B cell (primary cell): ENCODE measurements at regions not wholly inside any gene's neighbourhood (a gene's known extent, or its start where the extent isn't known, plus 50 kb on each side); places are given as distances from the start of the nearest gene placed in this dataset.

Experiments
- ATAC-seq: fragments of 200-7000 bp; cut with Tn5 transposase; one replicate; pipeline ENCODE4 v1.10.0; 2021; ENCODE audit warnings: low read depth, mild to moderate bottlenecking, moderate number of reproducible peaks, moderate library complexity
- CTCF ChIA-PET: fragments of 350-600 bp; sonication (Branson Sonifier 250); formaldehyde crosslinking; loops from one replicate; lab custom pipeline; 2021; ENCODE audit warnings: antibody characterized with exemption, inconsistent platforms; lab: Charles Lee
- POLR2A ChIA-PET: fragments of 350-600 bp; sonication (Branson Sonifier 250); formaldehyde crosslinking; loops from one replicate; lab custom pipeline; 2021; ENCODE audit warnings: antibody characterized with exemption; lab: Charles Lee
- DNase-seq: peaks from one replicate; pipeline ENCODE4 v3.0.0; 2013
- H2AFZ ChIP-seq: 2 replicates; pipeline ENCODE4 v1.6.1; 2012; ENCODE audit warnings: mild to moderate bottlenecking, low read depth, low read length; ENCODE audit not compliant: insufficient read depth, poor library complexity, severe bottlenecking
- H3K27ac ChIP-seq, 2 donors: 1 replicate in 1 of 2; 2 replicates in 1 of 2; pipeline ENCODE4 v1.5.1; 2012 to 2013; ENCODE audit warnings: low read length in 2 of 2, mild to moderate bottlenecking in 2 of 2, moderate library complexity in 1 of 2
- H3K27me3 ChIP-seq, 4 experiments: fragments of 200-600 bp in 1 of 4; sonication (generic) in 1 of 4; replicated peaks in 1 of 4; 1 replicate in 2 of 4; 2 replicates in 2 of 4; pipeline versions ENCODE4 v1.6.1 to v1.7.0; 2013 to 2016; ENCODE audit warnings: low read length in 3 of 4, mild to moderate bottlenecking in 2 of 4, mixed read lengths in 1 of 4, moderate library complexity in 1 of 4; ENCODE audit not compliant: insufficient read depth in 4 of 4, control insufficient read depth in 3 of 4; ENCODE audit errors: control extremely low read depth in 1 of 4
- H3K36me3 ChIP-seq, 2 experiments: replicated peaks in 1 of 2; 1 replicate in 1 of 2; 2 replicates in 1 of 2; pipeline versions ENCODE4 v1.6.1 to v1.7.1; 2013; ENCODE audit warnings: low read length in 1 of 2; ENCODE audit not compliant: insufficient read depth in 2 of 2, control insufficient read depth in 1 of 2; ENCODE audit errors: control extremely low read depth in 1 of 2, extremely low read depth in 1 of 2
- H3K4me1 ChIP-seq, 2 donors: fragments of 200-600 bp in 1 of 2; sonication (generic) in 1 of 2; 1 replicate in 1 of 2; 2 replicates in 1 of 2; pipeline versions ENCODE4 v1.5.1 to v1.6.1; 2013 to 2017; ENCODE audit warnings: low read length in 2 of 2; ENCODE audit not compliant: control insufficient read depth in 2 of 2, insufficient read depth in 2 of 2
- H3K4me2 ChIP-seq: replicated peaks from 2 replicates; pipeline ENCODE3; 2012; ENCODE audit warnings: mild to moderate bottlenecking, low read depth, low read length; ENCODE audit not compliant: poor library complexity, severe bottlenecking
- H3K4me3 ChIP-seq, 5 experiments: fragments of 200-600 bp in 1 of 5; sonication (generic) in 1 of 5; 1 replicate in 3 of 5; 2 replicates in 2 of 5; pipeline versions ENCODE4 v1.5.1 to v1.7.0; 2011 to 2016; ENCODE audit warnings: low read length in 4 of 5, mild to moderate bottlenecking in 4 of 5, low read depth in 2 of 5, control low read depth in 1 of 5, moderate library complexity in 1 of 5; ENCODE audit not compliant: insufficient read depth in 1 of 5; ENCODE audit errors: control extremely low read depth in 1 of 5, extremely low read depth in 1 of 5
- H3K79me2 ChIP-seq: fragments of 200-600 bp; sonication (generic); one replicate; pipeline ENCODE4 v1.6.0; 2016; ENCODE audit warnings: low read length; ENCODE audit not compliant: control insufficient read depth, insufficient read depth
- H3K9ac ChIP-seq: fragments of 200-600 bp; sonication (generic); 2 replicates; pipeline ENCODE4 v1.6.1; 2017; ENCODE audit warnings: mild to moderate bottlenecking, low read length, moderate library complexity
- H3K9me3 ChIP-seq, 3 donors: one replicate each; pipeline versions ENCODE4 v1.6.1 to v1.7.1; 2013; ENCODE audit warnings: low read length in 2 of 3; ENCODE audit not compliant: control insufficient read depth in 2 of 3, insufficient read depth in 1 of 3; ENCODE audit errors: control extremely low read depth in 1 of 3
- H4K20me1 ChIP-seq: 2 replicates; pipeline ENCODE4 v1.6.0; 2012; ENCODE audit warnings: mild to moderate bottlenecking, low read length; ENCODE audit not compliant: insufficient read depth, control insufficient read depth, poor library complexity, severe bottlenecking
- H3K27ac Mint-ChIP-seq: one replicate; pipeline ENCODE4 v1.8.0; 2021; ENCODE audit warnings: mixed read lengths
- H3K27me3 Mint-ChIP-seq: one replicate; pipeline ENCODE4 v1.8.0; 2021; ENCODE audit warnings: mixed read lengths
- H3K4me1 Mint-ChIP-seq: one replicate; pipeline ENCODE4 v1.8.0; 2021; ENCODE audit warnings: mixed read lengths
- H3K4me3 Mint-ChIP-seq: one replicate; pipeline ENCODE4 v1.8.0; 2021; ENCODE audit warnings: mixed read lengths
- H3K9me3 Mint-ChIP-seq: one replicate; pipeline ENCODE4 v1.8.0; 2022; ENCODE audit warnings: mixed read lengths; ENCODE audit not compliant: insufficient read depth
- EZH2 ChIP-seq: IDR thresholded peaks from 2 replicates; pipeline ENCODE4 v1.6.1; 2012; ENCODE audit warnings: borderline replicate concordance, low read depth, mild to moderate bottlenecking, moderate library complexity, low read length; ENCODE audit not compliant: insufficient read depth, poor library complexity, severe bottlenecking
- WGBS: methylation state at CpG from one replicate; pipeline ENCODE4 v1.1.5; 2013; ENCODE audit warnings: missing lambda C conversion rate; ENCODE audit not compliant: insufficient coverage; 5-methylcytosine and 5-hydroxymethylcytosine counted together
- intact Hi-C: fragments of 100-400 bp; cut with micrococcal nuclease; formaldehyde crosslinking; loops from one replicate; pipeline ENCODE4 v1.10.0; 2022
- TF ChIP-seq, protein P1 (sequence below): fragments of 200-600 bp; IDR thresholded peaks from one replicate; pipeline ENCODE4 v1.8.0; 2022; ENCODE audit warnings: antibody characterized with exemption, mild to moderate bottlenecking

GRCh38 chr12:105820429-105821125, 318.2 kb downstream of the NUAK1 start:
- Histone ChIP-seq H3K9me3 (no peaks in the 10 kb centered on the region), H3K9ac (no peak overlapping the region), H3K4me2 (no peak overlapping the region), H3K27ac (no peak overlapping the region), H3K4me3 (no peak overlapping the region), H2AFZ (no peak overlapping the region), H3K4me1 (no peaks in the 10 kb centered on the region), H3K36me3 (no peaks in the 10 kb centered on the region), H3K79me2 (no peaks in the 10 kb centered on the region), H4K20me1 (no peaks in the 10 kb centered on the region), H3K27me3 (peaks cover 0 to 5% (median 0%) of the 10 kb centered on the region in 4 experiments)
- 88% methylated on average over 3 of the region's 5 CpGs for WGBS
- H3K27me3 Mint-ChIP-seq: peaks cover 14% of the 10 kb centered on the region
- H3K27ac Mint-ChIP-seq: no peak overlapping the region
- H3K4me3 Mint-ChIP-seq: no peak overlapping the region
- DNase-seq (no peak), ATAC-seq (no peak)
- no peaks in the 10 kb centered on the region for H3K4me1 Mint-ChIP-seq
- TF ChIP-seq, protein P1, sequence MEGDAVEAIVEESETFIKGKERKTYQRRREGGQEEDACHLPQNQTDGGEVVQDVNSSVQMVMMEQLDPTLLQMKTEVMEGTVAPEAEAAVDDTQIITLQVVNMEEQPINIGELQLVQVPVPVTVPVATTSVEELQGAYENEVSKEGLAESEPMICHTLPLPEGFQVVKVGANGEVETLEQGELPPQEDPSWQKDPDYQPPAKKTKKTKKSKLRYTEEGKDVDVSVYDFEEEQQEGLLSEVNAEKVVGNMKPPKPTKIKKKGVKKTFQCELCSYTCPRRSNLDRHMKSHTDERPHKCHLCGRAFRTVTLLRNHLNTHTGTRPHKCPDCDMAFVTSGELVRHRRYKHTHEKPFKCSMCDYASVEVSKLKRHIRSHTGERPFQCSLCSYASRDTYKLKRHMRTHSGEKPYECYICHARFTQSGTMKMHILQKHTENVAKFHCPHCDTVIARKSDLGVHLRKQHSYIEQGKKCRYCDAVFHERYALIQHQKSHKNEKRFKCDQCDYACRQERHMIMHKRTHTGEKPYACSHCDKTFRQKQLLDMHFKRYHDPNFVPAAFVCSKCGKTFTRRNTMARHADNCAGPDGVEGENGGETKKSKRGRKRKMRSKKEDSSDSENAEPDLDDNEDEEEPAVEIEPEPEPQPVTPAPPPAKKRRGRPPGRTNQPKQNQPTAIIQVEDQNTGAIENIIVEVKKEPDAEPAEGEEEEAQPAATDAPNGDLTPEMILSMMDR: no peak
- no peak for TF ChIP-seq EZH2
- CTCF ChIA-PET: interaction anchor here (0.6 kb wide), 1 partner anchor 505 kb away, joined by 4 read pairs; no protein-coding TSS in a partner anchor
- no peaks in the 10 kb centered on the region for H3K9me3 Mint-ChIP-seq
- intact Hi-C loops: no loop called here
- POLR2A ChIA-PET: no interaction called here
